ENCODE measurements at regions not wholly inside any gene's neighbourhood (a gene's known extent, or its start where the extent isn't known, plus 50 kb on each side); places are given as distances from the start of the nearest gene placed in this dataset.

DNA sequence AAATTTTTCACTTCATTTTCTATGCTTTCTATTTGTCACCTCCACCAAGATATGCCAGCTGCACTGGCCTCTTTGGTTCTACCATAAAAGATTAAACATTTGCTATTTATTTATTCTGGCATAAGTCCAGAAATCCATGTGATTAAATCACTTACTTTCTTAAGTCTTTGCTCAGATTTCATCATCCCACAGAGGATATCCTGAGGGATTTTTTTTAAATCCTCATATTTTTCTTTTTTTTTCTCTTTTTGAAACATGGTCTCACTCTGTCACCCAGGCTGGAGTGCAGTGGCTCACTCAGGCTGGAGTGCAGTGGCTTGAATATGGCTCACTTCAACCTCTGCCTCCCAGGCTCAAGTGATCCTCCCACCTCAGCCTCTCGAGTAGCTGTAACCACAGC, 645.4 kb upstream of the ATXN7L3B start:
- Histone ChIP-seq H3K4me3 (no peak overlapping the region), H3K27ac (no peak overlapping the region), H3K36me3 (no peaks in the 10 kb centered on the region), H3K27me3 (no peaks in the 10 kb centered on the region), H3K4me1 (no peaks in the 10 kb centered on the region), H3K9me3 (peaks cover 0 to 5% of the 10 kb centered on the region in 2 donors)
- no peak for ATAC-seq
- intact Hi-C loops (cut with DNase I), result no loop called here
- TF ChIP-seq, protein P1, sequence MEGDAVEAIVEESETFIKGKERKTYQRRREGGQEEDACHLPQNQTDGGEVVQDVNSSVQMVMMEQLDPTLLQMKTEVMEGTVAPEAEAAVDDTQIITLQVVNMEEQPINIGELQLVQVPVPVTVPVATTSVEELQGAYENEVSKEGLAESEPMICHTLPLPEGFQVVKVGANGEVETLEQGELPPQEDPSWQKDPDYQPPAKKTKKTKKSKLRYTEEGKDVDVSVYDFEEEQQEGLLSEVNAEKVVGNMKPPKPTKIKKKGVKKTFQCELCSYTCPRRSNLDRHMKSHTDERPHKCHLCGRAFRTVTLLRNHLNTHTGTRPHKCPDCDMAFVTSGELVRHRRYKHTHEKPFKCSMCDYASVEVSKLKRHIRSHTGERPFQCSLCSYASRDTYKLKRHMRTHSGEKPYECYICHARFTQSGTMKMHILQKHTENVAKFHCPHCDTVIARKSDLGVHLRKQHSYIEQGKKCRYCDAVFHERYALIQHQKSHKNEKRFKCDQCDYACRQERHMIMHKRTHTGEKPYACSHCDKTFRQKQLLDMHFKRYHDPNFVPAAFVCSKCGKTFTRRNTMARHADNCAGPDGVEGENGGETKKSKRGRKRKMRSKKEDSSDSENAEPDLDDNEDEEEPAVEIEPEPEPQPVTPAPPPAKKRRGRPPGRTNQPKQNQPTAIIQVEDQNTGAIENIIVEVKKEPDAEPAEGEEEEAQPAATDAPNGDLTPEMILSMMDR (IDR thresholded peaks at IDR 0.05), result no peak
- DNase-seq, result peak in 1 of 4 donors; percentile 2

- H3K27ac ChIP-seq, result no peak overlapping the region
- TF ChIP-seq, protein P1 (IDR thresholded peaks at IDR 0.05), result no peak
- H3K36me3 ChIP-seq, result no peaks in the 10 kb centered on the region
- H3K4me1 ChIP-seq, result no peaks in the 10 kb centered on the region
- peaks cover 0 to 3% of the 10 kb centered on the region in 2 donors for H3K9me3 ChIP-seq
- no peak overlapping the region for H3K4me3 ChIP-seq
- intact Hi-C loops (cut with DNase I), result no loop called here
- no peaks in the 10 kb centered on the region for H3K27me3 ChIP-seq
- DNase-seq (no peak), ATAC-seq (no peak)
Measured at GRCh38 chr12:73898645-73899044, 639.0 kb upstream of the ATXN7L3B start.

- no peaks in the 10 kb centered on the region for H3K36me3 ChIP-seq
- no peaks in the 10 kb centered on the region for H3K9me3 ChIP-seq
- intact Hi-C loops (cut with DNase I), result no loop called here
- no peaks in the 10 kb centered on the region for H3K4me1 ChIP-seq
- no peak overlapping the region for H3K27ac ChIP-seq
- no peak for ATAC-seq
- no peaks in the 10 kb centered on the region for H3K27me3 ChIP-seq
- no peak overlapping the region for H3K4me3 ChIP-seq
- no peak for DNase-seq
- TF ChIP-seq, protein P1 (IDR thresholded peaks at IDR 0.05), result no peak
Measured at GRCh38 chr12:73902260-73902659, 635.4 kb upstream of the ATXN7L3B start.

DNA sequence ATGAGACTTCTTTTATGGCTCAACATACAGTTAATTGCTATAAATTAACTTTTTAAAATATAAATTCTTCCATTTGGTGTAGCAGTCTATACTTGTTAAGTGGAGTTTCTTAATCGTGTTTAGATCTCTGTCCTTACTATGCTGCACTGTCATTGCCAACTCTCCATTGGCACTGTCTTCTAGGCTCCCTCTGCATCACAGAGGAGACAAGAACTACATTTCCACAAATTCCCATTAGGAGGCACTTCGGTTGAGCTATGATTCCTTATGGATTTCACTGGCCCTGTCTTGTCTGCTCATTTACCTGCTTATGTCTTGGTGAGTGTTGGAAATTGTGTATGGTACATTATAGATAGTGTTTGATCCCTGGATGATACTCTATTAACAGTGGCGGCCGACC, 630.9 kb upstream of the ATXN7L3B start:
- TF ChIP-seq, protein P1 (IDR thresholded peaks at IDR 0.05), result no peak
- ATAC-seq (no peak), DNase-seq (no peak)
- Histone ChIP-seq H3K4me3 (no peak overlapping the region), H3K4me1 (no peaks in the 10 kb centered on the region), H3K27ac (no peak overlapping the region), H3K27me3 (no peaks in the 10 kb centered on the region), H3K9me3 (peaks cover 0 to 3% of the 10 kb centered on the region in 2 donors), H3K36me3 (no peaks in the 10 kb centered on the region)
- intact Hi-C loops (cut with DNase I), result no loop called here

- no peaks in the 10 kb centered on the region for H3K4me1 ChIP-seq
- TF ChIP-seq, protein P1 (IDR thresholded peaks at IDR 0.05), result no peak
- intact Hi-C loops (cut with DNase I), result no loop called here
- H3K36me3 ChIP-seq, result no peaks in the 10 kb centered on the region
- DNase-seq, result peak in 1 of 4 donors; percentile 6
- H3K9me3 ChIP-seq, result no peaks in the 10 kb centered on the region
- H3K4me3 ChIP-seq, result no peak overlapping the region
- no peaks in the 10 kb centered on the region for H3K27me3 ChIP-seq
- ATAC-seq, result peak; percentile 36
- H3K27ac ChIP-seq, result no peak overlapping the region
Measured at GRCh38 chr12:73935817-73936216, 601.8 kb upstream of the ATXN7L3B start.
